NCI-H748 (cell line): ENCODE measurements at regions not wholly inside any gene's neighbourhood (a gene's known extent, or its start where the extent isn't known, plus 50 kb on each side); places are given as distances from the start of the nearest gene placed in this dataset.
"Not testable (repeated sequence)": the region's sequence is repeated elsewhere in the genome, so short reads cannot be mapped to it uniquely, and the experiment has no call there.

Source experiments
- DNase-seq: peaks from one replicate; lab custom pipeline; 2025; ENCODE audit not compliant: unreplicated experiment; lab: John Stamatoyannopoulos, UW

DNA sequence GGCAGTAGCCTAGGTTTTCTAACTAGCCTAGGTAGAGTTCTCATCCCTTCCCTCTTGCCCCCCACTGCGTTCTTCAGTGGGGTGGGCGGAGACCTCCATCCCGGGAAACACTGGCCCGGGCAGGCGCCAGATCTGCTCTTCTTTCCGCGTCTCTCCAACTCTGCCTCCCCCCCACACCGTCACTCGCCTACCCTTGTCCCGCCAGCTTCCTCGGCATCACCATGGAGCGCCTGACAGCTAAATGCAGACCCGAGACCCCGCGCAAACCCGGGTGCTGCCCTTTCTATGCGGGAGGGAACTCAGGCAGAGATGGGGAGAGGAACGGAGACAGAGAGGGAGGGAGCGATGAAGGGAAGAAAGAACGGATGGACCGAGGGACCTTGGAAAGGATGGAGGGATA is 1494.8 kb upstream of the DEFB115 start:
- peak; percentile 28 for DNase-seq

DNA sequence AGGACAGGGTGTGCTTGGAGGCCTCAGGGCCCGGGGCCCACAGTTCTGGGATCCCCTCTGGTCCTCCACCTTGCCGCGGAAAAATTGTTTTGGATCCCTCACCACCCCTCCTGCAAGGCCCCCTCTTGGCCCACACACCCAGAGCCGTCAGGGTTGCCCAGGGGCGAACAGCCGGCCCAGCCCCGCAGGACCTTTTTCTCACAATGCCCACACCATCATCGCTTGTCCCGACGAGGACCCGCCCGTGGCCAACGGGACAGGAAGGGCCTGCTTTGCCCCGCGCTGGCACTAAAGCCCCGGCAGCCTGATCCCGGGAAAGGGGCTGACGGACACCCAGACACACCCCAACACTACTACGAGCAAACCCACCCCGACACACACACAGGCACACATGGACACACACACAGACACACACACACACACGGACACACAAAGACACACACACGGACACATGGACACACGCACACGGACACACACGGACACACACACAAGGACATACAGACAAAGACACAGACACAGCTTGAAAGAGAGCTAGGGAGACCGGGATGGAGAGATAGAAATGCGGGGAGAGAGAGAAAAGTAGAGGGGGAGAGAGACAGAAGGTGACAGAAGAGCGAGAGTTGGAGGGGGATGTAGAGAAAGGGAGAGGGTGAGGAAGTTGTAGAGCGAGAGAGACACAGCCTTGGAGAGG is 1493.5 kb upstream of the DEFB115 start:
- DNase-seq: no peak

GRCh38 chr20:29764922-29765610 is 1492.4 kb upstream of the DEFB115 start:
- peak; percentile 68 for DNase-seq

DNA sequence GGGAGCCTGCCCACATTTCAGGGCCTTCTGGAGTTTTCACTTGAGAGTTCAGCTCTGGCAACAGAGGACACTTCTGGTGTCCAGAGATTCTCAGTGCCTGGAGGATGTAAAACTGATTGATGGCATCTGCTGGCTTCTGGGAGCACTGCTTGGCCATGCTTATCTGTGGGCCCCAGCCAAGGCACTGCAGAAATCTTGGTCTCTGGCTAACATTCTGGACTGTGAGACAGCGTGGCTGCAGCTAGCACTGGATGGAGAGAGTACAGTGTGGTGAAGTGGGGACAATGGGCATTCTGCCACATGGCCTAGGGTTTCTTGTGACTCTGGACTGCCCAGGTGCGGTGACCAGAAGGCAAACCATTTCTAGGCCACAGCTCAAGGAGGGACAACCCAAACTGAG is 1479.4 kb upstream of the DEFB115 start:
- DNase-seq: not testable (repeated sequence)

GRCh38 chr20:29781217-29781616 is 1476.2 kb upstream of the DEFB115 start:
- not testable (repeated sequence) for DNase-seq

- not testable (repeated sequence) for DNase-seq
Measured at GRCh38 chr20:29781891-29782290, 1475.6 kb upstream of the DEFB115 start.

GRCh38 chr20:29787456-29787855 is 1470.0 kb upstream of the DEFB115 start:
- not testable (repeated sequence) for DNase-seq

DNA sequence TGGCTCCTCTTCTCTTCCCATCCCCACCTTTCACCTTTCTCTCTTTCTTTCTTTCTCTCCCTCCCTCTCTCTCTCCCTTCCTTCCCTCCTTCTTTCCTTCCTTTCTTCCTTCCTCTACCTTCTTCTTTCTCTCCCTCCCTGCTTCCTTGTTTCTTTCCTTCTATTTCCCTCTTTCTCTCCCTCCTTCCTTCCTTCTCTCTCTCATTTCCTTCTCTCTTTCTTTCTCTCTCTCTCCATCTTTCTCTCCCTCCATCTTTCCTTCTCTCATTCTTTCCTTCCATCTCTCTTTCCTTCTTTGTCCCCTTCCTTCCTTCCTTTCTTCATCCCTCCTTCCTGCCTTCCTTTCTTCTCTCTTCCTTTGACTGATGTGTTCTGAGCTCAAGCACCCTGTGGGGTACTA is 1467.0 kb upstream of the DEFB115 start:
- DNase-seq: no peak

- DNase-seq: not testable (repeated sequence)
Measured at GRCh38 chr20:29831508-29831907, 1426.0 kb upstream of the DEFB115 start.

DNA sequence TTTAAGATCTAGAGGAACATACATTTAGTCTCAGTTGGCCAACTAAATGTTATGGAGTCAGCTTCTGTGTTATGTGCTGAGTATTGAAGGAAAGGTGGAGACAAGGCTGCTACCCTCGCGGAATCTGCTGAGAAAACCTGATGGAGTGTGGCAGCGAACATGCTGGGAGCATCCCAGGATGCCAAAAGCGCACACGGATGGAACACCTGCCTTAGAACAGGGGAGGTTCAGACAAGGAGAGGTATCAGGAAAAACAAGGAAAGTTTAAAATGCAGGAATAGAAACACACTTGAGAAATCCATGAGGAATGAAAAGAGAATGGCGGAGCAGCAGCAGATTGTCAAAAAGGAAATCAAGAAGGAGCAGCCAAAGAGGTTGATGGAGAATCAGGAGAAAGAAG is 1389.5 kb upstream of the DEFB115 start:
- DNase-seq: not testable (repeated sequence)

GRCh38 chr20:29868688-29869087 is 1388.8 kb upstream of the DEFB115 start:
- DNase-seq: not testable (repeated sequence)

- not testable (repeated sequence) for DNase-seq
Measured at GRCh38 chr20:29871816-29872215, 1385.6 kb upstream of the DEFB115 start.

DNA sequence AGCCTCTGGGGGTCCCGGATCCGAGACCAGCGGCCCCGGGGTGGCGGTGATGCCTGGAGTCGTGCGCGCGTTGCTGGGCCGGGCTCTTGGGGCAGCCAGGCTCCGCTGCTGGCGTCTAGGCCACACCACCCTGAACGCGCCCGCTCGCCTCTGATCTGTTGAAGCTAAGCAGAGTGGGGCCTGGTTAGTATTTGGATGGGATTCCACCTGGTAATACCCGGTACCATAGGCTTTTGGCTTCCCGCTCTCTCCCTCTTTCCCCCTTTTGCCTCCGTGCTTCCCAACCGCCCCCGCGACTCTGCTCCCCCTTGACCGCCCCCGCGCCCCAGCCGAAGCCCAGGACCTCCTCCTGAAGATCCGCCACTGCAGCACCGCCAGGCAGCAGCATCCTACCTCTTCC is 1383.5 kb upstream of the DEFB115 start:
- peak; percentile 70 for DNase-seq

DNA sequence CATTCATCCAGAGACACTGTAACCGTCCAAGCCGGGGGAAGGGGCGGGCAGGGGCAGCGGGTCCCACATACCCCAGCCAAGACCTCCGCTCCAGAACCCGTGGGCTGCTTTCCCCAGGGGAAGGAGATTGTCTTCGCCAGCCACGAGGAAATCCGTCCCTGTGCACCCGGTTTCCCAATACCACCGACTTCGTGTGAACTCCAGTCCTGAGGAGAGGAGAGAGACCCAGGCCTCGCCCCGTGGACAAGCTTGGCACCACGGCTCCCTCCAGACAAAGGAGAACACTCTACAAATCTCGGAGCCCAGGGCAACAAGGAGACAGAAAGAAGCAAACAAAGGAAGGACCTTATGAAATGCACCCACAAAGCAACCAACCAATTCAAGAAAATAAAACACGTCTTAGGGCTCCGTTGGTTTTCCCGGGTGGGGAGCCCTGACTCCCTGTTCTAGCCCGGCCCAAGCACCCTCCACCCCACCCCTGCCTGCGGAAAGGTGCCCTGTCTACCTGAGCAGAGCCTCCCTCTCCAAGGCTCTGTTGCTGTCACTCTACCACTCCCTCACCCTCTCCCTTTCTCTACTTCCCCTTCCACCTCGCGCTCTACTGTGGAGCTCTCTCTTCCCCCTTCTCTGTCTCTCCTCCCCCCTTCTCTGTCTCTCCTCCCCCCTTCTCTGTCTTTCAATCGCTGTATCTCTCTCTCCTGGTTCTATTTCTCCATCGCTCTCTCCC is 1382.8 kb upstream of the DEFB115 start:
- DNase-seq: peak; percentile 15

GRCh38 chr20:29875321-29876083 is 1382.0 kb upstream of the DEFB115 start:
- DNase-seq: not testable (repeated sequence)

- not testable (repeated sequence) for DNase-seq
Measured at GRCh38 chr20:29876084-29876910, 1381.2 kb upstream of the DEFB115 start.

DNA sequence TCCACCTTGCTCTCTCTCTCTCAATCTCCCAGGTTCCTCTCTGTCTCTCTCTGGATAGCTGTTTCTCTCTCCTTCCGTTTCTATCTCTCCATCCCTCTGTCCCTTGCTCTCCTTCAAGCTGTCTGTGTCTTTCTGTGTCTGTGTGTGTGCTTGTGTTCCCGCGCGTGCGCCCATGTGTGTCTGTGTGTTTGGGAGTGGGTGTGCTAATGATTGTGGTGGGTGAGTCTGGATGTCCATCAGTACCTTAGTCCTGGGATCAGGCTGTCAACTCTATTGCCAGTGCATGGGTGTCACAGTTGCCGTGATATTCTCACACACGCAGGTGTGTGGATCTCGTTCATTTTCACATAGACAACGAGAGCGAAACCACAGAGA is 1380.6 kb upstream of the DEFB115 start:
- no peak for DNase-seq

DNA sequence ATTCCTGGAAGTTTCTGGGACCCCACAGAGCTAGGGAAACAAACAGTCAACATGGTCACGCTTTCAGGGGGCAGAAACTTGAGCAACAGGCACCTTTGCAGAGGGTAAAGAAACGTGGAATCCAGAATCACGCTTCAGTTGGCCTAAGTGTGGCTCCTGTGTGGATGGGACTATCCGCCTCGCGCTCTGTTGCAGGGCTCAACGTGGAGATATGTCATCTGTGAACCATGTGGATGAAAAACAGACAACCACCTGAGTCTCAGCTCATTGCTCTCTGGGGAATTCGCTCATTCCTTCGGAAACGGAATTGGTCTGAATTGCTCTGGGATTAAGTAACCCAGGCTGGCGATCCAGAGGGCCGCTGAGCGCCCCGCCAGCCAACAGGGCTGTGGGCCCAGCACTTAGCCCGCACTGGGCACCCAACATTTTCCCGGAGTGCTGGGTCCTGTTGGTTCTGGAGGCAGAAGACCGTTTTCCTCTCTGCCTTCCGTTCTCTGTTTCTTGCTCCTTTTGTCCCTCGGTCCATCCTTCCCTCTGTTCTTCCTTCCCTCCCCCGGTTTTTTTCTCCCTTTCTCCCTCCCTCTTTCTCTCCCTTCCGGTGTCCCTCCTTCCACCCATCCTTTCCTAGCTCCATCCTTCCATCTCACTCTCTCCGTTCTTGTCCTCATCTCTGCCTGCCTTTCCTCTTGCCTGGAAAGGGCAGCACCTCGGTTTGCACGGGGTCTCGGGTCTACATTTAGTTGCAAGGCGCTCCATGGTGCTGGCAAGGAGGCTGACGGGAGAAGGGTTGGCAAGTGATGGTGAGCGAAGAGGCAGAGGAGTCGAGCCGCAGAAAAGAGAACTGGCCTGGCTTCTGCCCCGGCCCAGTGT is 1379.8 kb upstream of the DEFB115 start:
- peak; percentile 14 for DNase-seq

DNA sequence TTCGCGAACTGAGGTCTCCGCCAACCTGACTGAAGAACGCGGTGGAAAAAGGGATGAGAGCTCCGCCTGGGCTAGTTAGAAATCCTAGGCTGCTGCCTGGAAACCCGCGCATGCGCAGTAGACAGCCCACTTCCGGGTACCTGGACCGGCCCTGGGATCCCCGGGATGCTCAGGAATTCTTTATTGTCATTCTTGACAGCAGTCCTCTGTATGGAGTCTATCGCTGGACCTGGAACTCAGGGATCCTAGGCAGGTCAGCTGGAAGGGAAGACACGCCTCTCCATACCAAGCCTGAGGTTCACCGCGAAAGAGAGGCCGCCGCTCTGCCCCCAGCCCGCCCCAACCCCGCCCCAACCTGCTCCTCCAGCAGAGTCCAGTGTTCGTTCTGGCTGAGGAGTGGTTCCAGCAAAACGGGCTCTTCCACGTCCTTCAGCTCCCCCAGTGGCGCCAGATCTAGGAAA is 1379.2 kb upstream of the DEFB115 start:
- DNase-seq: peak; percentile 97
